B cell (primary cell): ENCODE measurements at regions not wholly inside any gene's neighbourhood (a gene's known extent, or its start where the extent isn't known, plus 50 kb on each side); places are given as distances from the start of the nearest gene placed in this dataset.

Experiments
- ATAC-seq: fragments of 200-7000 bp; cut with Tn5 transposase; one replicate; pipeline ENCODE4 v1.10.0; 2021; ENCODE audit warnings: low read depth, mild to moderate bottlenecking, moderate number of reproducible peaks, moderate library complexity
- CTCF ChIA-PET: fragments of 350-600 bp; sonication (Branson Sonifier 250); formaldehyde crosslinking; loops from one replicate; lab custom pipeline; 2021; ENCODE audit warnings: antibody characterized with exemption, inconsistent platforms; lab: Charles Lee
- POLR2A ChIA-PET: fragments of 350-600 bp; sonication (Branson Sonifier 250); formaldehyde crosslinking; loops from one replicate; lab custom pipeline; 2021; ENCODE audit warnings: antibody characterized with exemption; lab: Charles Lee
- DNase-seq: peaks from one replicate; pipeline ENCODE4 v3.0.0; 2013
- H2AFZ ChIP-seq: 2 replicates; pipeline ENCODE4 v1.6.1; 2012; ENCODE audit warnings: mild to moderate bottlenecking, low read depth, low read length; ENCODE audit not compliant: insufficient read depth, poor library complexity, severe bottlenecking
- H3K27ac ChIP-seq, 2 donors: 1 replicate in 1 of 2; 2 replicates in 1 of 2; pipeline ENCODE4 v1.5.1; 2012 to 2013; ENCODE audit warnings: low read length in 2 of 2, mild to moderate bottlenecking in 2 of 2, moderate library complexity in 1 of 2
- H3K27me3 ChIP-seq, 4 experiments: fragments of 200-600 bp in 1 of 4; sonication (generic) in 1 of 4; replicated peaks in 1 of 4; 1 replicate in 2 of 4; 2 replicates in 2 of 4; pipeline versions ENCODE4 v1.6.1 to v1.7.0; 2013 to 2016; ENCODE audit warnings: low read length in 3 of 4, mild to moderate bottlenecking in 2 of 4, mixed read lengths in 1 of 4, moderate library complexity in 1 of 4; ENCODE audit not compliant: insufficient read depth in 4 of 4, control insufficient read depth in 3 of 4; ENCODE audit errors: control extremely low read depth in 1 of 4
- H3K36me3 ChIP-seq, 2 experiments: replicated peaks in 1 of 2; 1 replicate in 1 of 2; 2 replicates in 1 of 2; pipeline versions ENCODE4 v1.6.1 to v1.7.1; 2013; ENCODE audit warnings: low read length in 1 of 2; ENCODE audit not compliant: insufficient read depth in 2 of 2, control insufficient read depth in 1 of 2; ENCODE audit errors: control extremely low read depth in 1 of 2, extremely low read depth in 1 of 2
- H3K4me1 ChIP-seq, 2 donors: fragments of 200-600 bp in 1 of 2; sonication (generic) in 1 of 2; 1 replicate in 1 of 2; 2 replicates in 1 of 2; pipeline versions ENCODE4 v1.5.1 to v1.6.1; 2013 to 2017; ENCODE audit warnings: low read length in 2 of 2; ENCODE audit not compliant: control insufficient read depth in 2 of 2, insufficient read depth in 2 of 2
- H3K4me2 ChIP-seq: replicated peaks from 2 replicates; pipeline ENCODE3; 2012; ENCODE audit warnings: mild to moderate bottlenecking, low read depth, low read length; ENCODE audit not compliant: poor library complexity, severe bottlenecking
- H3K4me3 ChIP-seq, 5 experiments: fragments of 200-600 bp in 1 of 5; sonication (generic) in 1 of 5; 1 replicate in 3 of 5; 2 replicates in 2 of 5; pipeline versions ENCODE4 v1.5.1 to v1.7.0; 2011 to 2016; ENCODE audit warnings: low read length in 4 of 5, mild to moderate bottlenecking in 4 of 5, low read depth in 2 of 5, control low read depth in 1 of 5, moderate library complexity in 1 of 5; ENCODE audit not compliant: insufficient read depth in 1 of 5; ENCODE audit errors: control extremely low read depth in 1 of 5, extremely low read depth in 1 of 5
- H3K79me2 ChIP-seq: fragments of 200-600 bp; sonication (generic); one replicate; pipeline ENCODE4 v1.6.0; 2016; ENCODE audit warnings: low read length; ENCODE audit not compliant: control insufficient read depth, insufficient read depth
- H3K9ac ChIP-seq: fragments of 200-600 bp; sonication (generic); 2 replicates; pipeline ENCODE4 v1.6.1; 2017; ENCODE audit warnings: mild to moderate bottlenecking, low read length, moderate library complexity
- H3K9me3 ChIP-seq, 3 donors: one replicate each; pipeline versions ENCODE4 v1.6.1 to v1.7.1; 2013; ENCODE audit warnings: low read length in 2 of 3; ENCODE audit not compliant: control insufficient read depth in 2 of 3, insufficient read depth in 1 of 3; ENCODE audit errors: control extremely low read depth in 1 of 3
- H4K20me1 ChIP-seq: 2 replicates; pipeline ENCODE4 v1.6.0; 2012; ENCODE audit warnings: mild to moderate bottlenecking, low read length; ENCODE audit not compliant: insufficient read depth, control insufficient read depth, poor library complexity, severe bottlenecking
- H3K27ac Mint-ChIP-seq: one replicate; pipeline ENCODE4 v1.8.0; 2021; ENCODE audit warnings: mixed read lengths
- H3K27me3 Mint-ChIP-seq: one replicate; pipeline ENCODE4 v1.8.0; 2021; ENCODE audit warnings: mixed read lengths
- H3K4me1 Mint-ChIP-seq: one replicate; pipeline ENCODE4 v1.8.0; 2021; ENCODE audit warnings: mixed read lengths
- H3K4me3 Mint-ChIP-seq: one replicate; pipeline ENCODE4 v1.8.0; 2021; ENCODE audit warnings: mixed read lengths
- H3K9me3 Mint-ChIP-seq: one replicate; pipeline ENCODE4 v1.8.0; 2022; ENCODE audit warnings: mixed read lengths; ENCODE audit not compliant: insufficient read depth
- EZH2 ChIP-seq: IDR thresholded peaks from 2 replicates; pipeline ENCODE4 v1.6.1; 2012; ENCODE audit warnings: borderline replicate concordance, low read depth, mild to moderate bottlenecking, moderate library complexity, low read length; ENCODE audit not compliant: insufficient read depth, poor library complexity, severe bottlenecking
- WGBS: methylation state at CpG from one replicate; pipeline ENCODE4 v1.1.5; 2013; ENCODE audit warnings: missing lambda C conversion rate; ENCODE audit not compliant: insufficient coverage; 5-methylcytosine and 5-hydroxymethylcytosine counted together
- intact Hi-C: fragments of 100-400 bp; cut with micrococcal nuclease; formaldehyde crosslinking; loops from one replicate; pipeline ENCODE4 v1.10.0; 2022
- TF ChIP-seq, protein P1 (sequence below): fragments of 200-600 bp; IDR thresholded peaks from one replicate; pipeline ENCODE4 v1.8.0; 2022; ENCODE audit warnings: antibody characterized with exemption, mild to moderate bottlenecking

DNA sequence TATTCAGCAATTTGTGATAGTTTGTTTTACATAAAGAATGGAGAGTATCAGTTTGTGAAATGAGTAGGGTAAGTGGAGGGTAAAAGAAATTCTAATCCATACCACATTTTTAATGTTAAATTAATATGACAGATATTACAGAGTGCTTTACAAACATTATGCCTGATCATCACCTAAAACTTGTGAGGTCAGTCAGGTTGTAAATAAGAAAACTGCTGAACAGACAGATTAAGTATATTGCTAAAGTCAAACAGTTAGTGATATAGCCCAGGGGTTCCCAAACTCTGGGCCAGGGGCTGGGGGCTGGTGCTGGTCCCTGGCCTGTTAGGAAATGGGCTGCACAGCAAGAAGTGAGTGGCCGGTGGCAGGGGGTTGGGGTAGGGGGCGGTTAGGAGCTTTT, 273.6 kb downstream of the TRAM1L1 start:
- Histone ChIP-seq H3K27me3 (no peaks in the 10 kb centered on the region), H4K20me1 (no peaks in the 10 kb centered on the region), H3K27ac (no peak overlapping the region), H2AFZ (no peak overlapping the region), H3K36me3 (no peaks in the 10 kb centered on the region), H3K4me3 (no peak overlapping the region), H3K79me2 (no peaks in the 10 kb centered on the region), H3K4me1 (no peaks in the 10 kb centered on the region), H3K4me2 (no peak overlapping the region), H3K9ac (no peak overlapping the region), H3K9me3 (peaks cover 0 to 11% (median 0%) of the 10 kb centered on the region in 3 donors)
- no peak for DNase-seq
- Mint-ChIP-seq H3K27ac (no peak overlapping the region), H3K9me3 (no peaks in the 10 kb centered on the region), H3K27me3 (no peaks in the 10 kb centered on the region), H3K4me3 (no peak overlapping the region), H3K4me1 (no peaks in the 10 kb centered on the region)
- WGBS, result no CpG with 5 or more reads among the region's 2 CpGs
- no peak for ATAC-seq
- ChIA-PET CTCF (no interaction called here), POLR2A (no interaction called here)
- intact Hi-C loops, result no loop called here
- TF ChIP-seq, protein P1, sequence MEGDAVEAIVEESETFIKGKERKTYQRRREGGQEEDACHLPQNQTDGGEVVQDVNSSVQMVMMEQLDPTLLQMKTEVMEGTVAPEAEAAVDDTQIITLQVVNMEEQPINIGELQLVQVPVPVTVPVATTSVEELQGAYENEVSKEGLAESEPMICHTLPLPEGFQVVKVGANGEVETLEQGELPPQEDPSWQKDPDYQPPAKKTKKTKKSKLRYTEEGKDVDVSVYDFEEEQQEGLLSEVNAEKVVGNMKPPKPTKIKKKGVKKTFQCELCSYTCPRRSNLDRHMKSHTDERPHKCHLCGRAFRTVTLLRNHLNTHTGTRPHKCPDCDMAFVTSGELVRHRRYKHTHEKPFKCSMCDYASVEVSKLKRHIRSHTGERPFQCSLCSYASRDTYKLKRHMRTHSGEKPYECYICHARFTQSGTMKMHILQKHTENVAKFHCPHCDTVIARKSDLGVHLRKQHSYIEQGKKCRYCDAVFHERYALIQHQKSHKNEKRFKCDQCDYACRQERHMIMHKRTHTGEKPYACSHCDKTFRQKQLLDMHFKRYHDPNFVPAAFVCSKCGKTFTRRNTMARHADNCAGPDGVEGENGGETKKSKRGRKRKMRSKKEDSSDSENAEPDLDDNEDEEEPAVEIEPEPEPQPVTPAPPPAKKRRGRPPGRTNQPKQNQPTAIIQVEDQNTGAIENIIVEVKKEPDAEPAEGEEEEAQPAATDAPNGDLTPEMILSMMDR, result no peak
- no peak for TF ChIP-seq EZH2

- H3K36me3 ChIP-seq, result no peaks in the 10 kb centered on the region
- H3K4me1 ChIP-seq, result no peaks in the 10 kb centered on the region
- H3K79me2 ChIP-seq, result no peaks in the 10 kb centered on the region
- TF ChIP-seq, protein P1, result no peak
- no peak for TF ChIP-seq EZH2
- no peak for DNase-seq
- CTCF ChIA-PET, result no interaction called here
- Mint-ChIP-seq H3K4me3 (no peak overlapping the region), H3K9me3 (no peaks in the 10 kb centered on the region), H3K27ac (no peak overlapping the region), H3K4me1 (no peaks in the 10 kb centered on the region), H3K27me3 (no peaks in the 10 kb centered on the region)
- H3K9ac ChIP-seq, result no peak overlapping the region
- no peak overlapping the region for H3K4me3 ChIP-seq
- intact Hi-C loops, result no loop called here
- no peak overlapping the region for H3K4me2 ChIP-seq
- no peak overlapping the region for H2AFZ ChIP-seq
- no CpG with 5 or more reads among the region's 2 CpGs for WGBS
- no peak for ATAC-seq
- H3K27me3 ChIP-seq, result no peaks in the 10 kb centered on the region
- POLR2A ChIA-PET, result no interaction called here
- H3K9me3 ChIP-seq, result no peaks in the 10 kb centered on the region
- no peak overlapping the region for H3K27ac ChIP-seq
- no peaks in the 10 kb centered on the region for H4K20me1 ChIP-seq
Measured at GRCh38 chr4:116796022-116796421, 289.4 kb downstream of the TRAM1L1 start.
